Neural crest cell (in vitro differentiated cells): ENCODE measurements at regions not wholly inside any gene's neighbourhood (a gene's known extent, or its start where the extent isn't known, plus 50 kb on each side); places are given as distances from the start of the nearest gene placed in this dataset.

Experiments
- DNase-seq: peaks from one replicate; pipeline ENCODE4 v3.0.0; 2021; ENCODE audit warnings: low read depth, mixed read lengths, low spot score
- H3K27ac Mint-ChIP-seq: one replicate; pipeline ENCODE4 v1.8.0; 2021; ENCODE audit warnings: mild to moderate bottlenecking, mixed read lengths; ENCODE audit not compliant: unreplicated experiment
- H3K27me3 Mint-ChIP-seq: 2 replicates; pipeline ENCODE4 v1.8.0; 2021; ENCODE audit warnings: low read depth, mild to moderate bottlenecking, mixed read lengths
- H3K36me3 Mint-ChIP-seq: 2 replicates; pipeline ENCODE4 v1.8.0; 2021; ENCODE audit warnings: low read depth, mild to moderate bottlenecking, mixed read lengths
- H3K4me1 Mint-ChIP-seq: 2 replicates; pipeline ENCODE4 v1.8.0; 2021; ENCODE audit warnings: mixed read lengths
- H3K4me3 Mint-ChIP-seq: one replicate; pipeline ENCODE4 v1.8.0; 2021; ENCODE audit warnings: mild to moderate bottlenecking, mixed read lengths
- H3K9me3 Mint-ChIP-seq: 2 replicates; pipeline ENCODE4 v1.8.0; 2021; ENCODE audit warnings: mixed read lengths
- CTCF ChIP-seq: fragments of 200-600 bp; sonication (generic); conservative IDR thresholded peaks from 2 replicates; pipeline ENCODE4 v1.5.0; 2021; ENCODE audit warnings: antibody characterized with exemption, mild to moderate bottlenecking

GRCh38 chr5:68464424-68464823 is 248.9 kb downstream of the PIK3R1 start:
- no peak for DNase-seq
- H3K4me1 Mint-ChIP-seq = peaks cover 5% of the 10 kb centered on the region
- no peak for TF ChIP-seq CTCF
- H3K27me3 Mint-ChIP-seq = no peaks in the 10 kb centered on the region
- no peaks in the 10 kb centered on the region for H3K36me3 Mint-ChIP-seq
- no peak overlapping the region for H3K27ac Mint-ChIP-seq
- no peaks in the 10 kb centered on the region for H3K9me3 Mint-ChIP-seq
- H3K4me3 Mint-ChIP-seq = no peak overlapping the region

GRCh38 chr5:68465133-68465532 is 249.6 kb downstream of the PIK3R1 start:
- no peak for TF ChIP-seq CTCF
- H3K4me3 Mint-ChIP-seq = no peak overlapping the region
- no peaks in the 10 kb centered on the region for H3K27me3 Mint-ChIP-seq
- peaks cover 2% of the 10 kb centered on the region for H3K4me1 Mint-ChIP-seq
- no peaks in the 10 kb centered on the region for H3K36me3 Mint-ChIP-seq
- H3K27ac Mint-ChIP-seq = no peak overlapping the region
- H3K9me3 Mint-ChIP-seq = no peaks in the 10 kb centered on the region
- DNase-seq = no peak

GRCh38 chr5:68465934-68466551 is 250.5 kb downstream of the PIK3R1 start:
- Mint-ChIP-seq H3K9me3 (no peaks in the 10 kb centered on the region), H3K36me3 (no peaks in the 10 kb centered on the region), H3K27me3 (no peaks in the 10 kb centered on the region), H3K4me1 (no peaks in the 10 kb centered on the region), H3K27ac (no peak overlapping the region), H3K4me3 (no peak overlapping the region)
- no peak for TF ChIP-seq CTCF
- no peak for DNase-seq

GRCh38 chr5:68467208-68467607 is 251.7 kb downstream of the PIK3R1 start:
- no peak for DNase-seq
- Mint-ChIP-seq H3K4me1 (no peaks in the 10 kb centered on the region), H3K4me3 (no peak overlapping the region), H3K27ac (no peak overlapping the region), H3K36me3 (no peaks in the 10 kb centered on the region), H3K27me3 (no peaks in the 10 kb centered on the region), H3K9me3 (no peaks in the 10 kb centered on the region)
- no peak for TF ChIP-seq CTCF

- DNase-seq = no peak
- Mint-ChIP-seq H3K9me3 (no peaks in the 10 kb centered on the region), H3K36me3 (no peaks in the 10 kb centered on the region), H3K4me3 (no peak overlapping the region), H3K27me3 (no peaks in the 10 kb centered on the region), H3K27ac (no peak overlapping the region), H3K4me1 (no peaks in the 10 kb centered on the region)
- TF ChIP-seq CTCF = no peak
Observed at GRCh38 chr5:68467794-68468193, 252.2 kb downstream of the PIK3R1 start.
